ENCODE measurements at regions not wholly inside any gene's neighbourhood (a gene's known extent, or its start where the extent isn't known, plus 50 kb on each side); places are given as distances from the start of the nearest gene placed in this dataset.

DNA sequence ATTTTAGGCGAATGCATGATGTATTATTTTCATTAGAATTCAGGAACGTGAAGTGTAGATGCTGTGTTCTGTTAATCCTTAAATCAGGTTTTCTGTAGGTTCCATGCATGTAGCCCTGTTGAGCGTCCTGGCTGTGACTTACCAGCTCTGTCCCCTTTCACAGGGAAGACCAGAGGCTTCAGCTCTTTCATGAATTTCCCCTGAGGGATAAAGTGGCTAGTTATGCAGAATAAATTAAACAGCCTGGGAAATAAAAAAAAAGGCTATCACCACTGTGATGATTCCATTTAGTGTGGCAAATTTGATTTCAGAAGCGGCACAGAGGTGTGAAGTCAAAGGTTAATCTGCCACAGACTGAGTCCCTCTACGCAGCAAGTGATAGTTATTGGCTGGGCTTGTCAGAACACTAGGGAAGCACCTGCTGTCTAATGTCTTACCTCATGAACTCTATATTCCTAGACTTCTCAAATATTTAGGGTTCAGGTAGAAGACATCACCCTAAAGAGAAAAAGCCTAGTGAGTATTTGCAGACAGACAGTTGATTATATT, 61.6 kb upstream of the LINC00305 start:
- ChIA-PET CTCF (no interaction called here), POLR2A (no interaction called here)
- H3K27me3 ChIP-seq (ENCODE audit: control insufficient read depth, insufficient read depth, low read length): no peaks in the 10 kb centered on the region
- TF ChIP-seq, protein P1, sequence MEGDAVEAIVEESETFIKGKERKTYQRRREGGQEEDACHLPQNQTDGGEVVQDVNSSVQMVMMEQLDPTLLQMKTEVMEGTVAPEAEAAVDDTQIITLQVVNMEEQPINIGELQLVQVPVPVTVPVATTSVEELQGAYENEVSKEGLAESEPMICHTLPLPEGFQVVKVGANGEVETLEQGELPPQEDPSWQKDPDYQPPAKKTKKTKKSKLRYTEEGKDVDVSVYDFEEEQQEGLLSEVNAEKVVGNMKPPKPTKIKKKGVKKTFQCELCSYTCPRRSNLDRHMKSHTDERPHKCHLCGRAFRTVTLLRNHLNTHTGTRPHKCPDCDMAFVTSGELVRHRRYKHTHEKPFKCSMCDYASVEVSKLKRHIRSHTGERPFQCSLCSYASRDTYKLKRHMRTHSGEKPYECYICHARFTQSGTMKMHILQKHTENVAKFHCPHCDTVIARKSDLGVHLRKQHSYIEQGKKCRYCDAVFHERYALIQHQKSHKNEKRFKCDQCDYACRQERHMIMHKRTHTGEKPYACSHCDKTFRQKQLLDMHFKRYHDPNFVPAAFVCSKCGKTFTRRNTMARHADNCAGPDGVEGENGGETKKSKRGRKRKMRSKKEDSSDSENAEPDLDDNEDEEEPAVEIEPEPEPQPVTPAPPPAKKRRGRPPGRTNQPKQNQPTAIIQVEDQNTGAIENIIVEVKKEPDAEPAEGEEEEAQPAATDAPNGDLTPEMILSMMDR (IDR thresholded peaks at IDR 0.05; ENCODE audit: insufficient read depth, low read depth, low read length): no peak
- H3K4me3 ChIP-seq (ENCODE audit: low read depth, low read length): no peak overlapping the region
- no peak for DNase-seq (ENCODE audit: low read depth)
- no peaks in the 10 kb centered on the region for H3K36me3 ChIP-seq (ENCODE audit: control insufficient read depth, insufficient read depth, low read length)

DNA sequence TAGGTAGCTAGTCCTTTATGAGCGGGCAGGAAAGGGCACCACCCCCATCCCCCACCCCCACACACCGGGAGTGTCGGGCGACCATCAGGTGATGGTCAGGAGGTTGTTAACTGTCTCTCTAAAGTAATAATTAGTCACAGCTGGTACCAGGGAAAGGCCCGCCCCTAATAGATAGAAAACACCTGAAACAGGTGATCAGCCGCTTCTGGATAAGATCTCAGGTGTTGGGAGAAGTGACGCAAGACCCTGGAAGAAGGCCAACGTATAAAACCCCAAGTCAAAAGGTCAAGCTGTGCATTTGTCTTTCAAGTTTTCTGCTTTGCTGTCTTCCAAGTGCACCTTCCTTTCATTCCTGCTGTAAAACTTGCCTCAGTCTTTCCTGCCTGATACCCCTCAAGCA, 59.6 kb upstream of the LINC00305 start:
- Histone ChIP-seq H3K36me3 (ENCODE audit: control insufficient read depth, insufficient read depth, low read length) (no peaks in the 10 kb centered on the region), H3K27me3 (ENCODE audit: control insufficient read depth, insufficient read depth, low read length) (no peaks in the 10 kb centered on the region), H3K4me3 (ENCODE audit: low read depth, low read length) (no peak overlapping the region)
- CTCF ChIA-PET: no interaction called here
- no peak for DNase-seq (ENCODE audit: low read depth)
- POLR2A ChIA-PET: no interaction called here
- TF ChIP-seq, protein P1 (IDR thresholded peaks at IDR 0.05; ENCODE audit: insufficient read depth, low read depth, low read length): no peak

DNA sequence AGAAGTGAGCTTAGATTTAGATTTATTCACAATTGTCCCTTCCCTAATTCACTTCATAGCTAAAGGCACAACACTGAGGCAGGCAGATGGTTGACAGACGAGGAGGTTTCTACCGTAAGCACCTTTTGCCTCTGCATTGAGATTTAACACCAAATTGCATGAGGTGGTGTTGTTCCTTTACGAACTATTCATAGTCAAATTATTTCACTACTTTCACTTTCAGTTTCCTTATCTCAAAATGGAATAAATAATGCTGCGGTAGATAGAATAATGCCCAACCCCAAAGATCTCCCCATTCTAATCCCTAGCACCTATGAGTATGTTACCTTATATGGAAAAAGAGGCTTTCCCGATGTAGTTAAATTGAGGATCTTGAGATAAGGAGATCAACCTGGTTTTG, 58.9 kb upstream of the LINC00305 start:
- Histone ChIP-seq H3K4me3 (ENCODE audit: low read depth, low read length) (no peak overlapping the region), H3K27me3 (ENCODE audit: control insufficient read depth, insufficient read depth, low read length) (no peaks in the 10 kb centered on the region), H3K36me3 (ENCODE audit: control insufficient read depth, insufficient read depth, low read length) (no peaks in the 10 kb centered on the region)
- TF ChIP-seq, protein P1 (IDR thresholded peaks at IDR 0.05; ENCODE audit: insufficient read depth, low read depth, low read length): no peak
- no peak for DNase-seq (ENCODE audit: low read depth)
- POLR2A ChIA-PET: no interaction called here
- CTCF ChIA-PET: no interaction called here

DNA sequence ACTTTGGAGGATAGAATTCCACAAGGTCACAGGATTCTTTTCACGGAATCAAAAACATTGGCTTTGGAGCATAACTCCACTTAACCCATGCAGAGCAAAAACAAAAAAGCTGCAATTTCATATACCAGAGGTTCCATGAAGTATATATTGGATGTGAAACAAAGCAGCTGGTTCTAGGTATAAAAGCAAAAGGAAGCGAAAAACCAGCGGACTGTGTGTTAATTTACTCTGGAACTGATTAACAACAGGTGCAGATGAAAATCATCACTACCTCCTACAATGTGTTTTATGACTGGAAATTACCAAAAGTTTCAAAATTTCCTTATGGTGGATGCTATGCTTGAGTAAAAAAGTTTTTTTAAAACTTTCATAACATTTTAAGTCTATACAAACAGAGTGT, 54.4 kb upstream of the LINC00305 start:
- no peaks in the 10 kb centered on the region for H3K27me3 ChIP-seq (ENCODE audit: control insufficient read depth, insufficient read depth, low read length)
- TF ChIP-seq, protein P1 (IDR thresholded peaks at IDR 0.05; ENCODE audit: insufficient read depth, low read depth, low read length): no peak
- no peak for DNase-seq (ENCODE audit: low read depth)
- H3K36me3 ChIP-seq (ENCODE audit: control insufficient read depth, insufficient read depth, low read length): no peaks in the 10 kb centered on the region
- no peak overlapping the region for H3K4me3 ChIP-seq (ENCODE audit: low read depth, low read length)
- POLR2A ChIA-PET: no interaction called here
- CTCF ChIA-PET: no interaction called here

DNA sequence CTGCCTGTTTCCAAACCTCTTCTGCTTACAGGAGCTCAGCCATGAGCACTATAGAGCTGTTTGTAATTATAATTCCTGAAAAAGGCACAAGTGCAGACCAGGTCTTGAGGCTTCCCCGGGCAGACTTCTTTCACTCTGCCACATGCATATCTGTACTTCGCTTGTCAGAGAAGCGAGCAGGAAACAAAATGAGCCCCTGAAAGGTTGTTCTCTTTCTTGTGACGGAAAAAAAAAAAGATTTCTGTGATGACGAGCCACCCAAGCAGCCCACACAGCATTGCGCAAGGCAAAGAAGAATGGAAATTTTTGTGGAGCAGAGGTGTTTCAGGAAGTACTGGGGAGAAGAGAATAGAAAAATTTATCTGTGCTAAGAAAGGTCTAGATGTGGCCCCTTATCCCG, 54.0 kb upstream of the LINC00305 start:
- CTCF ChIA-PET: no interaction called here
- POLR2A ChIA-PET: no interaction called here
- TF ChIP-seq, protein P1 (IDR thresholded peaks at IDR 0.05; ENCODE audit: insufficient read depth, low read depth, low read length): no peak
- Histone ChIP-seq H3K27me3 (ENCODE audit: control insufficient read depth, insufficient read depth, low read length) (no peaks in the 10 kb centered on the region), H3K36me3 (ENCODE audit: control insufficient read depth, insufficient read depth, low read length) (no peaks in the 10 kb centered on the region), H3K4me3 (ENCODE audit: low read depth, low read length) (no peak overlapping the region)
- DNase-seq (ENCODE audit: low read depth): no peak
